ENCODE measurements at regions not wholly inside any gene's neighbourhood (a gene's known extent, or its start where the extent isn't known, plus 50 kb on each side); places are given as distances from the start of the nearest gene placed in this dataset.

DNA sequence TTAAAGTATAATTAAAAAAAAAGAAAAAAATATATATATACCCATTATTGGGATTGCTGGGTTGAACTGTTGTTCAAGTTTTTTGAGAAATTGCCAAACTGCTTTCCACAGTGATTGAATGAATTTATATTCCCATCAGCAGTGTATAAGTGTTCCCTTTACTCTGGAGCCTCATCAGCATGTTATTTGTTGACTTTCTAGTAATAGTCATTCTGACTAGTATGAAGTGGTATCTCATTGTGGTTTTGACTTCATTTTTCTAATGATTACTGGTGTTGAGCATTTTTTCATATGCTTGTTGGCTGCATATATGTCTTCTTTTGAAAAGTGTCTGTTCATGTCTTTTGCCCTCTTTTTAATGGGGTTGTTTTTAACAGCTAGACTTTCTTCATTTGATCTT is 1260.8 kb upstream of the GJE1 start:
- H3K9me3 Mint-ChIP-seq (ENCODE audit: unreplicated experiment): peaks cover 9% of the 10 kb centered on the region
- no peaks in the 10 kb centered on the region for H3K27me3 Mint-ChIP-seq (ENCODE audit: insufficient read depth, unreplicated experiment)
- intact Hi-C loops (cut with micrococcal nuclease): no loop called here
- no peaks in the 10 kb centered on the region for H3K4me1 Mint-ChIP-seq (ENCODE audit: insufficient read depth, unreplicated experiment)
- no peak for DNase-seq (ENCODE audit: unreplicated experiment)
- POLR2A ChIA-PET: no interaction called here
- no peak overlapping the region for H3K27ac Mint-ChIP-seq (ENCODE audit: low read depth, unreplicated experiment)
- no TSS peak for BruUV-seq (replicated peaks)
- H3K36me3 Mint-ChIP-seq (ENCODE audit: insufficient read depth, unreplicated experiment): no peaks in the 10 kb centered on the region
- TF ChIP-seq, protein P1, sequence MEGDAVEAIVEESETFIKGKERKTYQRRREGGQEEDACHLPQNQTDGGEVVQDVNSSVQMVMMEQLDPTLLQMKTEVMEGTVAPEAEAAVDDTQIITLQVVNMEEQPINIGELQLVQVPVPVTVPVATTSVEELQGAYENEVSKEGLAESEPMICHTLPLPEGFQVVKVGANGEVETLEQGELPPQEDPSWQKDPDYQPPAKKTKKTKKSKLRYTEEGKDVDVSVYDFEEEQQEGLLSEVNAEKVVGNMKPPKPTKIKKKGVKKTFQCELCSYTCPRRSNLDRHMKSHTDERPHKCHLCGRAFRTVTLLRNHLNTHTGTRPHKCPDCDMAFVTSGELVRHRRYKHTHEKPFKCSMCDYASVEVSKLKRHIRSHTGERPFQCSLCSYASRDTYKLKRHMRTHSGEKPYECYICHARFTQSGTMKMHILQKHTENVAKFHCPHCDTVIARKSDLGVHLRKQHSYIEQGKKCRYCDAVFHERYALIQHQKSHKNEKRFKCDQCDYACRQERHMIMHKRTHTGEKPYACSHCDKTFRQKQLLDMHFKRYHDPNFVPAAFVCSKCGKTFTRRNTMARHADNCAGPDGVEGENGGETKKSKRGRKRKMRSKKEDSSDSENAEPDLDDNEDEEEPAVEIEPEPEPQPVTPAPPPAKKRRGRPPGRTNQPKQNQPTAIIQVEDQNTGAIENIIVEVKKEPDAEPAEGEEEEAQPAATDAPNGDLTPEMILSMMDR (IDR thresholded peaks at IDR 0.05; ENCODE audit: unreplicated experiment): no peak
- no peak overlapping the region for H3K4me3 Mint-ChIP-seq (ENCODE audit: unreplicated experiment)
- CTCF ChIA-PET: no interaction called here

DNA sequence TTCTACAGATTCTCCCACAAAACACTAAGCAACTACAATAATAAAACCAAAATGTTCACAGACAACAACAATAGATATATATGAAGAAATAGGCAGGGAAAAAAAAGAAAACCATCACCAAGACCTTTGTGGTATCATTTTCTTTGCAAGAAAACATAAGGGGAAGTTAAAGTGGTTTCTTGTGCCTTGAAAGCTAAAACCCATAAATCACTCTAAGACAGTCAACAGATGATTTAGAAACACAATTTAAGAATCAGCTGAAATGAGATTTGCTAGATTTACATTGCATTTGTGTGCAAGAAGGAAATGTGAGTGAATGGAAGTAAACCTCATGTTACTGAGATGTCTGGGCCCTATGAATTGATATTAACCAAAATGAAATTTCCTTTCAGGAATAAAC is 1265.4 kb upstream of the GJE1 start:
- no peaks in the 10 kb centered on the region for H3K4me1 Mint-ChIP-seq (ENCODE audit: insufficient read depth, unreplicated experiment)
- no peak overlapping the region for H3K4me3 Mint-ChIP-seq (ENCODE audit: unreplicated experiment)
- H3K36me3 Mint-ChIP-seq (ENCODE audit: insufficient read depth, unreplicated experiment): no peaks in the 10 kb centered on the region
- H3K27ac Mint-ChIP-seq (ENCODE audit: low read depth, unreplicated experiment): no peak overlapping the region
- H3K27me3 Mint-ChIP-seq (ENCODE audit: insufficient read depth, unreplicated experiment): no peaks in the 10 kb centered on the region
- no peak for DNase-seq (ENCODE audit: unreplicated experiment)
- no TSS peak for BruUV-seq (replicated peaks)
- intact Hi-C loops (cut with micrococcal nuclease): no loop called here
- POLR2A ChIA-PET: interaction anchor here (0.7 kb wide), 1 partner anchor 9 kb away, joined by 3 read pairs; no protein-coding TSS in a partner anchor
- CTCF ChIA-PET: interaction anchor here (0.5 kb wide), 1 partner anchor 695 kb away, joined by 3 read pairs; no protein-coding TSS in a partner anchor
- H3K9me3 Mint-ChIP-seq (ENCODE audit: unreplicated experiment): peaks cover 16% of the 10 kb centered on the region
- TF ChIP-seq, protein P1 (IDR thresholded peaks at IDR 0.05; ENCODE audit: unreplicated experiment): no peak

DNA sequence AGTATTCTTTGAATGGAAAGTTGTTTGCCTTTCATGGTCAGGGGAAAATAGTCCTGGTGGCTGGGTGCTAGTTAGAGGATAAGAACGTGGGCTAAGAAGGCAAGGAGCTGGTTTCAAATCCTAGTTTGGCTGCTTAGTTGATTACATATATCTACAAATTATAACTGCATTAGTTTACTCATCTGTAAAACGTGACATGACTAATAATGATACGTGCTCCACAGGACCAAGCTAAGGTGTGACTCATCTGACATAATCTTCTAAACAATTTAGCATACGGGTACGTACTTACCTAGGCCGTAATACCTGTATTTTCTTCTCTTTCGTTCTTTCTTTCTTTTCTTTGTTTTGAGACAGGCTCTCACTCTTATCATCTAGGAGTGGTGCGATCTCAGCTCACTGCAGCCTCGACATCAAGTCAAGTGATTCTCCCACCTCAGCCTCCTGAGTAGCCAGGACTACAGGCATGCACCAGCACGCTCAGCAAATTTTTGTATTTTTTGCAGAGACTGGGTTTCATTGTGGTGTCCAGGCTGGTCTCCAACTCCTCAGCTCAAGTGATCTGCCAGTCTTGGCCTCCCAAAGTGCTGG is 1274.2 kb upstream of the GJE1 start:
- ChIA-PET CTCF (interaction anchor here (0.6 to 1.2 kb wide), 3 partner anchors 9 to 1485 kb away, joined by 3 to 4 read pairs (median 4); no protein-coding TSS in a partner anchor), POLR2A (interaction anchor here (0.5 to 2.8 kb wide), 25 partner anchors 9 to 1486 kb away, joined by 3 to 25 read pairs (median 3); partner anchors contain the start of gene CITED2)
- Mint-ChIP-seq H3K27me3 (ENCODE audit: insufficient read depth, unreplicated experiment) (no peaks in the 10 kb centered on the region), H3K9me3 (ENCODE audit: unreplicated experiment) (no peaks in the 10 kb centered on the region), H3K4me1 (ENCODE audit: insufficient read depth, unreplicated experiment) (peaks cover 38% of the 10 kb centered on the region), H3K4me3 (ENCODE audit: unreplicated experiment) (peak overlapping the region; percentile 70), H3K36me3 (ENCODE audit: insufficient read depth, unreplicated experiment) (no peaks in the 10 kb centered on the region), H3K27ac (ENCODE audit: low read depth, unreplicated experiment) (peak overlapping the region; percentile 72)
- TF ChIP-seq, protein P1 (IDR thresholded peaks at IDR 0.05; ENCODE audit: unreplicated experiment): no peak
- intact Hi-C loops (cut with micrococcal nuclease): loop anchor here (2.0 kb wide), 1 partner anchor 796 kb away; no protein-coding TSS in a partner anchor
- BruUV-seq (replicated peaks): TSS peak; percentile 21
- peak; percentile 64 for DNase-seq (ENCODE audit: unreplicated experiment)

DNA sequence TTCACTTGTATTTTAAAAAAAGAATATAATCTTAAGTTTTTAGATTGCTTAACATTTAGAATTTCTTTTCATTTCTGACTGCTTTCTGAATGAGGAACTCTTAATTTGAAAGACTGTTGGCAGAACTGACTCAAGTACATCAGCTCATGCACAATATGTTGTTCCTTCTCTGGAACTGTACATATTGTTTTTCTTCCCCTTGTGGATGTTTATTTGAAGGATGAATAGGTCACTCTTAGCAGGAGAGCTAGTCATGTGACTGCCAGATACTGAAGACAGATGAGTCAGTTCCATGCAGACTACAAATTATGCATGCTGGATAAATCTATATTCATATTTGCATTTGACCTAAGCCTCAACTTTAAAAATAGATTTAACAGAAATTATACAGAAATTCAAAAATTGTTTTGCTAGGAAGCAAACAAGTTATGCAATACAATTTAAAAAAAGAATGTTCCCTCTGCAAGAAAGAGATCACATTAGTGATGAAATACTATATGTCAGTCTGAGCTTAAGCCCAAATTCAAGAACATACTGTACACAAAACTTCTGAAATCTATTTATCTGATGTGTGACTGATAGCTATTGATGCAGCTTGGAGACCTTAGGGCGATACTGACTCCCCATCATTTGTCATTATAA is 1274.9 kb upstream of the GJE1 start:
- no TSS peak for BruUV-seq (replicated peaks)
- CTCF ChIA-PET: interaction anchor here (0.6 to 1.2 kb wide), 2 partner anchors 9 to 706 kb away, joined by 4 read pairs; no protein-coding TSS in a partner anchor

More for the DNA sequence above, 1274.9 kb upstream of the GJE1 start:
- Mint-ChIP-seq H3K4me1 (ENCODE audit: insufficient read depth, unreplicated experiment) (peaks cover 38% of the 10 kb centered on the region), H3K9me3 (ENCODE audit: unreplicated experiment) (no peaks in the 10 kb centered on the region), H3K4me3 (ENCODE audit: unreplicated experiment) (peak overlapping the region; percentile 70), H3K27me3 (ENCODE audit: insufficient read depth, unreplicated experiment) (no peaks in the 10 kb centered on the region), H3K36me3 (ENCODE audit: insufficient read depth, unreplicated experiment) (no peaks in the 10 kb centered on the region), H3K27ac (ENCODE audit: low read depth, unreplicated experiment) (peak overlapping the region; percentile 72)
- intact Hi-C loops (cut with micrococcal nuclease): loop anchor here (2.0 kb wide), 1 partner anchor 795 kb away; no protein-coding TSS in a partner anchor
- peak; percentile 87 for DNase-seq (ENCODE audit: unreplicated experiment)
- POLR2A ChIA-PET: interaction anchor here (0.5 to 2.8 kb wide), 26 partner anchors 8 to 1485 kb away, joined by 3 to 25 read pairs (median 4); partner anchors contain the start of gene CITED2
- TF ChIP-seq, protein P1 (IDR thresholded peaks at IDR 0.05; ENCODE audit: unreplicated experiment): no peak

All from MCF 10A (cell line).